ENCODE measurements at regions not wholly inside any gene's neighbourhood (a gene's known extent, or its start where the extent isn't known, plus 50 kb on each side); places are given as distances from the start of the nearest gene placed in this dataset.

GRCh38 chr18:6578686-6579085 lies 150.8 kb upstream of the ARHGAP28 start:
- TF ChIP-seq CTCF (conservative IDR thresholded peaks at IDR 0.05) (no peak), ZFX (IDR thresholded peaks at IDR 0.05) (no peak)
